ENCODE measurements at regions not wholly inside any gene's neighbourhood (a gene's known extent, or its start where the extent isn't known, plus 50 kb on each side); places are given as distances from the start of the nearest gene placed in this dataset.

GRCh38 chr2:147473075-147473474 lies 371.8 kb upstream of the ACVR2A start:
- ATAC-seq = no peak
- no peak overlapping the region for H2AFZ ChIP-seq
- H3K9me2 ChIP-seq (ENCODE audit: insufficient read depth) = peaks cover 11% of the 10 kb centered on the region
- 0 out of 3 replicates have a peak, but pooled peaks cover 4% of the 10 kb centered on the region for H3K36me3 Mint-ChIP-seq (ENCODE audit: low read depth)
- no peaks in the 10 kb centered on the region for H3F3A ChIP-seq (replicated peaks; ENCODE audit: low read depth)
- no peaks in the 10 kb centered on the region for H3K79me2 ChIP-seq (replicated peaks; ENCODE audit: insufficient read depth)
- no peak overlapping the region for H3K27ac Mint-ChIP-seq
- no peak for TF ChIP-seq NANOG (IDR thresholded peaks at IDR 0.05; ENCODE audit: borderline replicate concordance)
- TF ChIP-seq, protein P1, sequence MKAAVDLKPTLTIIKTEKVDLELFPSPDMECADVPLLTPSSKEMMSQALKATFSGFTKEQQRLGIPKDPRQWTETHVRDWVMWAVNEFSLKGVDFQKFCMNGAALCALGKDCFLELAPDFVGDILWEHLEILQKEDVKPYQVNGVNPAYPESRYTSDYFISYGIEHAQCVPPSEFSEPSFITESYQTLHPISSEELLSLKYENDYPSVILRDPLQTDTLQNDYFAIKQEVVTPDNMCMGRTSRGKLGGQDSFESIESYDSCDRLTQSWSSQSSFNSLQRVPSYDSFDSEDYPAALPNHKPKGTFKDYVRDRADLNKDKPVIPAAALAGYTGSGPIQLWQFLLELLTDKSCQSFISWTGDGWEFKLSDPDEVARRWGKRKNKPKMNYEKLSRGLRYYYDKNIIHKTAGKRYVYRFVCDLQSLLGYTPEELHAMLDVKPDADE (IDR thresholded peaks at IDR 0.05) = no peak
- no peak for TF ChIP-seq POLR2AphosphoS5 (IDR thresholded peaks at IDR 0.05; ENCODE audit: low read depth)
- no peak for TF ChIP-seq ZNF331 (CRISPR knock-in tag; IDR thresholded peaks at IDR 0.05; ENCODE audit: low read depth)
- no peak for TF ChIP-seq CTCF (conservative IDR thresholded peaks at IDR 0.05; ENCODE audit: low read depth in 2 of 2)
- TF ChIP-seq EZH2phosphoT487 (IDR thresholded peaks at IDR 0.05; ENCODE audit: unreplicated experiment) = no peak
- no peak for TF ChIP-seq ZNF114 (CRISPR knock-in tag; IDR thresholded peaks at IDR 0.05)
- TF ChIP-seq EZH2 (IDR thresholded peaks at IDR 0.05; ENCODE audit: low read depth, unreplicated experiment) = no peak
- TF ChIP-seq CREB1 (CRISPR knock-in tag; IDR thresholded peaks at IDR 0.05; ENCODE audit: low read depth) = no peak
- TF ChIP-seq ZNF462 (CRISPR knock-in tag; IDR thresholded peaks at IDR 0.05) = no peak
- no peak for TF ChIP-seq REST (IDR thresholded peaks at IDR 0.05; ENCODE audit: unreplicated experiment)
- TF ChIP-seq JUNB (IDR thresholded peaks at IDR 0.05; ENCODE audit: unreplicated experiment) = no peak
- no peak for TF ChIP-seq STAT1 (IDR thresholded peaks at IDR 0.05; ENCODE audit: unreplicated experiment)
- H4K20me1 ChIP-seq (replicated peaks; ENCODE audit: insufficient read depth) = no peaks in the 10 kb centered on the region
- no peak overlapping the region for H3K4me2 ChIP-seq
- no peak overlapping the region for H3K4me3 ChIP-seq
- H3K36me3 ChIP-seq (ENCODE audit: insufficient read depth) = no peaks in the 10 kb centered on the region
- H3K4me3 Mint-ChIP-seq = no peak overlapping the region
- H3K4me1 ChIP-seq (ENCODE audit: insufficient read depth) = peaks cover 19% of the 10 kb centered on the region
- H3K4me1 Mint-ChIP-seq = peaks cover 28% of the 10 kb centered on the region
- no peak for DNase-seq (ENCODE audit: low spot score)
- no peaks in the 10 kb centered on the region for H3K27me3 ChIP-seq (ENCODE audit: insufficient read depth)
- no peaks in the 10 kb centered on the region for H3K9me3 Mint-ChIP-seq
- H3K27ac ChIP-seq (ENCODE audit: low read depth) = no peak overlapping the region
- no peaks in the 10 kb centered on the region for H3K27me3 Mint-ChIP-seq (ENCODE audit: insufficient read depth, low read depth, poor library complexity)

Data from GM23338 (cell line).